GM23338 (cell line): ENCODE measurements at regions not wholly inside any gene's neighbourhood (a gene's known extent, or its start where the extent isn't known, plus 50 kb on each side); places are given as distances from the start of the nearest gene placed in this dataset.

Experiments used
- ATAC-seq: fragments of 200-7000 bp; cut with Tn5 transposase; 3 replicates; pipeline ENCODE4 v1.9.1; 2020
- DNase-seq: peaks from one replicate; pipeline ENCODE4 v3.0.0-alpha.2; 2015; ENCODE audit warnings: low spot score
- H2AFZ ChIP-seq: fragments of 200-600 bp; sonication (generic); 2 replicates; pipeline ENCODE4 v1.8.0; 2016; ENCODE audit warnings: antibody characterized with exemption, mild to moderate bottlenecking, moderate library complexity
- H3F3A ChIP-seq: fragments of 200-600 bp; sonication (generic); replicated peaks from 2 replicates; pipeline ENCODE4 v1.8.0; 2017; ENCODE audit warnings: antibody characterized with exemption, mixed run types, low read depth
- H3K27ac ChIP-seq: fragments of 200-600 bp; sonication (generic); 2 replicates; pipeline ENCODE4 v1.6.1; 2016; ENCODE audit warnings: low read depth
- H3K27me3 ChIP-seq: fragments of 200-600 bp; sonication (generic); 2 replicates; pipeline ENCODE4 v1.8.0; 2016; ENCODE audit warnings: mild to moderate bottlenecking, mixed run types, moderate library complexity; ENCODE audit not compliant: insufficient read depth
- H3K36me3 ChIP-seq: fragments of 200-600 bp; sonication (generic); 2 replicates; pipeline ENCODE4 v1.8.0; 2016; ENCODE audit warnings: mild to moderate bottlenecking; ENCODE audit not compliant: insufficient read depth
- H3K4me1 ChIP-seq: fragments of 200-600 bp; sonication (generic); 2 replicates; pipeline ENCODE4 v1.8.0; 2016; ENCODE audit warnings: mild to moderate bottlenecking, moderate library complexity; ENCODE audit not compliant: insufficient read depth
- H3K4me2 ChIP-seq: fragments of 200-600 bp; sonication (generic); 2 replicates; pipeline ENCODE4 v1.7.1; 2017; ENCODE audit warnings: mixed run types
- H3K4me3 ChIP-seq: fragments of 200-600 bp; sonication (generic); 2 replicates; pipeline ENCODE4 v1.6.1; 2016; ENCODE audit warnings: mixed run types
- H3K79me2 ChIP-seq: fragments of 200-600 bp; sonication (generic); replicated peaks from 2 replicates; pipeline ENCODE4 v1.8.0; 2017; ENCODE audit warnings: mild to moderate bottlenecking; ENCODE audit not compliant: insufficient read depth
- H3K9me2 ChIP-seq: fragments of 200-600 bp; sonication (generic); 2 replicates; pipeline ENCODE4 v1.8.0; 2017; ENCODE audit not compliant: insufficient read depth
- H4K20me1 ChIP-seq: fragments of 200-600 bp; sonication (generic); replicated peaks from 2 replicates; pipeline ENCODE4 v1.8.0; 2017; ENCODE audit warnings: mild to moderate bottlenecking; ENCODE audit not compliant: insufficient read depth
- H3K27ac Mint-ChIP-seq: 2 replicates; pipeline ENCODE4 v1.8.0; 2020; ENCODE audit warnings: inconsistent platforms, mild to moderate bottlenecking, moderate library complexity, mixed read lengths
- H3K27me3 Mint-ChIP-seq: 3 replicates; pipeline ENCODE4 v1.8.0; 2022; ENCODE audit warnings: low read depth, mild to moderate bottlenecking, moderate library complexity, mixed read lengths, inconsistent platforms; ENCODE audit not compliant: insufficient read depth, poor library complexity
- H3K36me3 Mint-ChIP-seq: 3 replicates; pipeline ENCODE4 v1.8.0; 2021; ENCODE audit warnings: low read depth, mild to moderate bottlenecking, inconsistent platforms, moderate library complexity, mixed read lengths
- H3K4me1 Mint-ChIP-seq: 3 replicates; pipeline ENCODE4 v1.8.0; 2020; ENCODE audit warnings: mild to moderate bottlenecking, inconsistent platforms, mixed read lengths
- H3K4me3 Mint-ChIP-seq: 3 replicates; pipeline ENCODE4 v1.8.0; 2021; ENCODE audit warnings: moderate library complexity, mild to moderate bottlenecking, inconsistent platforms, mixed read lengths
- H3K9me3 Mint-ChIP-seq: 3 replicates; pipeline ENCODE4 v1.8.0; 2020; ENCODE audit warnings: moderate library complexity, mild to moderate bottlenecking, inconsistent platforms, mixed read lengths
- ETS1 ChIP-seq: IDR thresholded peaks from 2 replicates; pipeline ENCODE4 v1.6.1; 2016; ENCODE audit warnings: antibody characterized with exemption
- EZH2 ChIP-seq: fragments of 200-600 bp; sonication (generic); IDR thresholded peaks from one replicate; pipeline ENCODE4 v1.8.0; 2017; ENCODE audit warnings: antibody characterized with exemption, mild to moderate bottlenecking, low read depth; ENCODE audit not compliant: unreplicated experiment
- EZH2phosphoT487 ChIP-seq: fragments of 200-600 bp; sonication (generic); IDR thresholded peaks from one replicate; pipeline ENCODE4 v1.8.1; 2018; ENCODE audit warnings: antibody characterized with exemption; ENCODE audit not compliant: unreplicated experiment
- JUNB ChIP-seq: IDR thresholded peaks from one replicate; pipeline ENCODE4 v1.6.1; 2016; ENCODE audit warnings: antibody characterized with exemption; ENCODE audit not compliant: unreplicated experiment
- NANOG ChIP-seq: IDR thresholded peaks from 2 replicates; pipeline ENCODE4 v1.6.1; 2016; ENCODE audit warnings: antibody characterized with exemption, borderline replicate concordance
- STAT1 ChIP-seq: IDR thresholded peaks from one replicate; pipeline ENCODE4 v1.6.1; 2016; ENCODE audit warnings: antibody characterized with exemption; ENCODE audit not compliant: unreplicated experiment
- ZNF114 ChIP-seq: fragments of 250-450 bp; sonication (Bioruptor Pico); IDR thresholded peaks from 2 replicates; pipeline ENCODE4 v1.5.0; 2020; ENCODE audit warnings: mild to moderate bottlenecking, moderate library complexity
- ZNF331 ChIP-seq: fragments of 250-450 bp; sonication (Bioruptor Pico); IDR thresholded peaks from 2 replicates; pipeline ENCODE4 v1.5.0; 2020; ENCODE audit warnings: low read depth, mild to moderate bottlenecking, moderate library complexity
- TF ChIP-seq, protein P1 (sequence below): fragments of 250-450 bp; sonication (Bioruptor Pico); IDR thresholded peaks from 2 replicates; pipeline ENCODE4 v1.5.0; 2020; ENCODE audit warnings: mild to moderate bottlenecking, moderate library complexity
- TF ChIP-seq, protein P2 (sequence below), 2 experiments: fragments of 200-600 bp in 1 of 2; sonication (generic) in 1 of 2; conservative IDR thresholded peaks; 2 replicates each; pipeline versions ENCODE4 v1.5.1 to v1.6.1; 2016 to 2017; ENCODE audit warnings: antibody characterized with exemption in 2 of 2, low read depth in 2 of 2, mild to moderate bottlenecking in 2 of 2, moderate library complexity in 1 of 2
- TF ChIP-seq, protein P3 (sequence below): IDR thresholded peaks from one replicate; pipeline ENCODE4 v1.6.1; 2018; ENCODE audit warnings: antibody characterized with exemption; ENCODE audit not compliant: unreplicated experiment

DNA sequence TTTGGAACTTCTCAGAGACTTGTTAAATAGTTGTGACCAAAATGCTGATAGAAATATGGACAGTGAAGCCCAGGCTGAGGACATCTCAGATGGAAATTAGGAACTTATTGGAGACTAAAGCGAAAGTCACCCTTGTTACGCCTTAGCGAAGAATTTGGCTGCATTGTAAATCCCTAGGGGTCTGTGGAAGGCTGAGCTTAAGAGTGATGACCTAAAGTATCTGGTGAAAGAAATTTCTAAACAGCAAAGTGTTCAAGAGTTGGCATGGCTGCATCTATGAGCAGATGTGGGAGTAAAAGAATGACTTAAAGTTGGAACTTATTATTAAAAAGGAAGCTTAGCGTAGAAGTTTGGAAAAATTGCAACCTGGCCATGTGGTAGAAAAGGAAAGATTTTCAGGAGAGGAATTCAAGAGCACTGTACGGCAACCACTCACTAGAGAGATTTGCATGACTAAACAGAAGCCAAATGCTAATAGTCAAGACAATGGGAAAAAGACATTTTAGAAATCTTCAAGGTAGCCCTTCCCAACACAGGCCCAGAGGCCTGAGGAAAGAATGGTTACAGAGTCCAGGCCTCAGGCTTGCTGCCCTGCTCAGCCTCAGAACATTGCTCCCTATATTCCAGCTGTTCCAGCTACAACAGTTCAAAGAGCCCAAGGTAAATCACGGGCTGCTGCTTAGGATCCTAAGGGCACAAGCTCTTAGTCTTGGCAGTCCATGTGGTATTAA lies 61.6 kb upstream of the TNFRSF21 start:
- peaks cover 5% of the 10 kb centered on the region; the same call in 1 of the 2 replicates for H3K9me2 ChIP-seq
- Mint-ChIP-seq H3K4me1 (peaks cover 11% of the 10 kb centered on the region), H3K4me3 (no peak overlapping the region), H3K27me3 (no peaks in the 10 kb centered on the region), H3K9me3 (no peaks in the 10 kb centered on the region; the same call in 2 of the 3 replicates), H3K36me3 (no peaks in the 10 kb centered on the region; the same call in 2 of the 3 replicates), H3K27ac (no peak overlapping the region; the same call in 1 of the 2 replicates)
- H4K20me1 ChIP-seq = no peaks in the 10 kb centered on the region
- TF ChIP-seq, protein P1, sequence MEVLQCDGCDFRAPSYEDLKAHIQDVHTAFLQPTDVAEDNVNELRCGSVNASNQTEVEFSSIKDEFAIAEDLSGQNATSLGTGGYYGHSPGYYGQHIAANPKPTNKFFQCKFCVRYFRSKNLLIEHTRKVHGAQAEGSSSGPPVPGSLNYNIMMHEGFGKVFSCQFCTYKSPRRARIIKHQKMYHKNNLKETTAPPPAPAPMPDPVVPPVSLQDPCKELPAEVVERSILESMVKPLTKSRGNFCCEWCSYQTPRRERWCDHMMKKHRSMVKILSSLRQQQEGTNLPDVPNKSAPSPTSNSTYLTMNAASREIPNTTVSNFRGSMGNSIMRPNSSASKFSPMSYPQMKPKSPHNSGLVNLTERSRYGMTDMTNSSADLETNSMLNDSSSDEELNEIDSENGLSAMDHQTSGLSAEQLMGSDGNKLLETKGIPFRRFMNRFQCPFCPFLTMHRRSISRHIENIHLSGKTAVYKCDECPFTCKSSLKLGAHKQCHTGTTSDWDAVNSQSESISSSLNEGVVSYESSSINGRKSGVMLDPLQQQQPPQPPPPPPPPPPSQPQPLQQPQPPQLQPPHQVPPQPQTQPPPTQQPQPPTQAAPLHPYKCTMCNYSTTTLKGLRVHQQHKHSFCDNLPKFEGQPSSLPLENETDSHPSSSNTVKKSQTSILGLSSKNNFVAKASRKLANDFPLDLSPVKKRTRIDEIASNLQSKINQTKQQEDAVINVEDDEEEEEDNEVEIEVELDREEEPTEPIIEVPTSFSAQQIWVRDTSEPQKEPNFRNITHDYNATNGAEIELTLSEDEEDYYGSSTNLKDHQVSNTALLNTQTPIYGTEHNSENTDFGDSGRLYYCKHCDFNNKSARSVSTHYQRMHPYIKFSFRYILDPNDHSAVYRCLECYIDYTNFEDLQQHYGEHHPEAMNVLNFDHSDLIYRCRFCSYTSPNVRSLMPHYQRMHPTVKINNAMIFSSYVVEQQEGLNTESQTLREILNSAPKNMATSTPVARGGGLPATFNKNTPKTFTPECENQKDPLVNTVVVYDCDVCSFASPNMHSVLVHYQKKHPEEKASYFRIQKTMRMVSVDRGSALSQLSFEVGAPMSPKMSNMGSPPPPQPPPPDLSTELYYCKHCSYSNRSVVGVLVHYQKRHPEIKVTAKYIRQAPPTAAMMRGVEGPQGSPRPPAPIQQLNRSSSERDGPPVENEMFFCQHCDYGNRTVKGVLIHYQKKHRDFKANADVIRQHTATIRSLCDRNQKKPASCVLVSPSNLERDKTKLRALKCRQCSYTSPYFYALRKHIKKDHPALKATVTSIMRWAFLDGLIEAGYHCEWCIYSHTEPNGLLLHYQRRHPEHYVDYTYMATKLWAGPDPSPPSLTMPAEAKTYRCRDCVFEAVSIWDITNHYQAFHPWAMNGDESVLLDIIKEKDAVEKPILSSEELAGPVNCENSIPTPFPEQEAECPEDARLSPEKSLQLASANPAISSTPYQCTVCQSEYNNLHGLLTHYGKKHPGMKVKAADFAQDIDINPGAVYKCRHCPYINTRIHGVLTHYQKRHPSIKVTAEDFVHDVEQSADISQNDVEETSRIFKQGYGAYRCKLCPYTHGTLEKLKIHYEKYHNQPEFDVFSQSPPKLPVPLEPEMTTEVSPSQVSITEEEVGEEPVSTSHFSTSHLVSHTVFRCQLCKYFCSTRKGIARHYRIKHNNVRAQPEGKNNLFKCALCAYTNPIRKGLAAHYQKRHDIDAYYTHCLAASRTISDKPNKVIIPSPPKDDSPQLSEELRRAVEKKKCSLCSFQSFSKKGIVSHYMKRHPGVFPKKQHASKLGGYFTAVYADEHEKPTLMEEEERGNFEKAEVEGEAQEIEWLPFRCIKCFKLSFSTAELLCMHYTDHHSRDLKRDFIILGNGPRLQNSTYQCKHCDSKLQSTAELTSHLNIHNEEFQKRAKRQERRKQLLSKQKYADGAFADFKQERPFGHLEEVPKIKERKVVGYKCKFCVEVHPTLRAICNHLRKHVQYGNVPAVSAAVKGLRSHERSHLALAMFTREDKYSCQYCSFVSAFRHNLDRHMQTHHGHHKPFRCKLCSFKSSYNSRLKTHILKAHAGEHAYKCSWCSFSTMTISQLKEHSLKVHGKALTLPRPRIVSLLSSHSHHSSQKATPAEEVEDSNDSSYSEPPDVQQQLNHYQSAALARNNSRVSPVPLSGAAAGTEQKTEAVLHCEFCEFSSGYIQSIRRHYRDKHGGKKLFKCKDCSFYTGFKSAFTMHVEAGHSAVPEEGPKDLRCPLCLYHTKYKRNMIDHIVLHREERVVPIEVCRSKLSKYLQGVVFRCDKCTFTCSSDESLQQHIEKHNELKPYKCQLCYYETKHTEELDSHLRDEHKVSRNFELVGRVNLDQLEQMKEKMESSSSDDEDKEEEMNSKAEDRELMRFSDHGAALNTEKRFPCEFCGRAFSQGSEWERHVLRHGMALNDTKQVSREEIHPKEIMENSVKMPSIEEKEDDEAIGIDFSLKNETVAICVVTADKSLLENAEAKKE (CRISPR knock-in tag) = no peak
- no peak for TF ChIP-seq ZNF331
- TF ChIP-seq ZNF114 (CRISPR knock-in tag) = no peak
- TF ChIP-seq, protein P2, sequence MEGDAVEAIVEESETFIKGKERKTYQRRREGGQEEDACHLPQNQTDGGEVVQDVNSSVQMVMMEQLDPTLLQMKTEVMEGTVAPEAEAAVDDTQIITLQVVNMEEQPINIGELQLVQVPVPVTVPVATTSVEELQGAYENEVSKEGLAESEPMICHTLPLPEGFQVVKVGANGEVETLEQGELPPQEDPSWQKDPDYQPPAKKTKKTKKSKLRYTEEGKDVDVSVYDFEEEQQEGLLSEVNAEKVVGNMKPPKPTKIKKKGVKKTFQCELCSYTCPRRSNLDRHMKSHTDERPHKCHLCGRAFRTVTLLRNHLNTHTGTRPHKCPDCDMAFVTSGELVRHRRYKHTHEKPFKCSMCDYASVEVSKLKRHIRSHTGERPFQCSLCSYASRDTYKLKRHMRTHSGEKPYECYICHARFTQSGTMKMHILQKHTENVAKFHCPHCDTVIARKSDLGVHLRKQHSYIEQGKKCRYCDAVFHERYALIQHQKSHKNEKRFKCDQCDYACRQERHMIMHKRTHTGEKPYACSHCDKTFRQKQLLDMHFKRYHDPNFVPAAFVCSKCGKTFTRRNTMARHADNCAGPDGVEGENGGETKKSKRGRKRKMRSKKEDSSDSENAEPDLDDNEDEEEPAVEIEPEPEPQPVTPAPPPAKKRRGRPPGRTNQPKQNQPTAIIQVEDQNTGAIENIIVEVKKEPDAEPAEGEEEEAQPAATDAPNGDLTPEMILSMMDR (conservative IDR thresholded peaks at IDR 0.05; ENCODE audit: low read depth in 2 of 2) = no peak
- TF ChIP-seq STAT1 = no peak
- no peak for TF ChIP-seq JUNB
- TF ChIP-seq, protein P3, sequence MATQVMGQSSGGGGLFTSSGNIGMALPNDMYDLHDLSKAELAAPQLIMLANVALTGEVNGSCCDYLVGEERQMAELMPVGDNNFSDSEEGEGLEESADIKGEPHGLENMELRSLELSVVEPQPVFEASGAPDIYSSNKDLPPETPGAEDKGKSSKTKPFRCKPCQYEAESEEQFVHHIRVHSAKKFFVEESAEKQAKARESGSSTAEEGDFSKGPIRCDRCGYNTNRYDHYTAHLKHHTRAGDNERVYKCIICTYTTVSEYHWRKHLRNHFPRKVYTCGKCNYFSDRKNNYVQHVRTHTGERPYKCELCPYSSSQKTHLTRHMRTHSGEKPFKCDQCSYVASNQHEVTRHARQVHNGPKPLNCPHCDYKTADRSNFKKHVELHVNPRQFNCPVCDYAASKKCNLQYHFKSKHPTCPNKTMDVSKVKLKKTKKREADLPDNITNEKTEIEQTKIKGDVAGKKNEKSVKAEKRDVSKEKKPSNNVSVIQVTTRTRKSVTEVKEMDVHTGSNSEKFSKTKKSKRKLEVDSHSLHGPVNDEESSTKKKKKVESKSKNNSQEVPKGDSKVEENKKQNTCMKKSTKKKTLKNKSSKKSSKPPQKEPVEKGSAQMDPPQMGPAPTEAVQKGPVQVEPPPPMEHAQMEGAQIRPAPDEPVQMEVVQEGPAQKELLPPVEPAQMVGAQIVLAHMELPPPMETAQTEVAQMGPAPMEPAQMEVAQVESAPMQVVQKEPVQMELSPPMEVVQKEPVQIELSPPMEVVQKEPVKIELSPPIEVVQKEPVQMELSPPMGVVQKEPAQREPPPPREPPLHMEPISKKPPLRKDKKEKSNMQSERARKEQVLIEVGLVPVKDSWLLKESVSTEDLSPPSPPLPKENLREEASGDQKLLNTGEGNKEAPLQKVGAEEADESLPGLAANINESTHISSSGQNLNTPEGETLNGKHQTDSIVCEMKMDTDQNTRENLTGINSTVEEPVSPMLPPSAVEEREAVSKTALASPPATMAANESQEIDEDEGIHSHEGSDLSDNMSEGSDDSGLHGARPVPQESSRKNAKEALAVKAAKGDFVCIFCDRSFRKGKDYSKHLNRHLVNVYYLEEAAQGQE = no peak
- TF ChIP-seq EZH2 = no peak
- no peak for TF ChIP-seq NANOG
- no peak for TF ChIP-seq EZH2phosphoT487
- no peak for TF ChIP-seq ETS1
- H2AFZ ChIP-seq = peak overlapping the region; percentile 89
- no peaks in the 10 kb centered on the region for H3K27me3 ChIP-seq
- peaks cover 9% of the 10 kb centered on the region; the same call in 1 of the 2 replicates for H3K4me1 ChIP-seq
- H3K27ac ChIP-seq = no peak overlapping the region; the same call in 1 of the 2 replicates
- H3K79me2 ChIP-seq = no peaks in the 10 kb centered on the region
- H3K4me3 ChIP-seq = no peak overlapping the region
- peak; percentile 44 for DNase-seq
- ATAC-seq = peak; percentile 86
- H3K4me2 ChIP-seq = peak overlapping the region; percentile 46; the same call in 1 of the 2 replicates
- H3F3A ChIP-seq = no peaks in the 10 kb centered on the region
- H3K36me3 ChIP-seq = no peaks in the 10 kb centered on the region; the same call in 1 of the 2 replicates
